Fibroblast of skin of scalp (primary cell): ENCODE measurements at regions not wholly inside any gene's neighbourhood (a gene's known extent, or its start where the extent isn't known, plus 50 kb on each side); places are given as distances from the start of the nearest gene placed in this dataset.

Experiments
- DNase-seq: peaks from one replicate; pipeline ENCODE4 v3.0.0-alpha.2; 2013

DNA sequence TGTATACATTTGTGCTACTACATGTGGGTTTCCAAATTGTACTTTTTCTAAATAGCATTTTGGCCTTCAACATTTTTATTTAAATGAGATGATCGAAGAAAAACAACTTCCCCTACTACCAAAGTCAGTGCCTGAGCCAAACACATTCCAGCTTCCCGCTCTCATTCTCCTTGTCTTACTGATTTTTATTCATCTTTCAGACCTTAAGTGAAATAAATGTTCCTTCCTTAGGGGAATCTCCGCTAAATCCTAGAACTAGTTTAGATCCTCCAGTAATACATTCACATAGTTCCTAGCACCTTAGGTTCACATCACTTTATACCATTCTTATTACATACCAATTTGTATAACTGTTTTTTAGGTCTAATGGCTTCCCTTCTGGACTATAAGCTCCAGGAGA, 122.3 kb upstream of the COL3A1 start:
- DNase-seq: no peak

DNA sequence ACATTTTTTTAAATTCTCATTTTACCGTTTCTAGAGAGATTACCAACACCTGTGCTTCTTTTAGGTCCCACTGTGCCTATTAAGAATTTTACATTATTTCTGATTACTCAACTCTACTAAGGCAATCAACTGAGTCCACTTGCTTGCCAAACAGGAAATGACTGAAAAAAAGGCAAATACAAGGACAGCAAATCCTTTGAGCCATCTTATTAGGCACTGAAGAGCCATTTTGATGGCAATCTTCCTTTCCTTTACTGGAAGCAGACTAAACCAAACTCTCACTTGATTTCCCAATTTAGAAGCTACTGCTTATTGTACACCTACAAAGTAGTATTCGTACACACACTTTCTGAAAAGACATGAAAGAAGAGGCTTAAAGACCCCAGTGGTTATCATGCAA, 121.4 kb upstream of the COL3A1 start:
- DNase-seq: no peak

DNA sequence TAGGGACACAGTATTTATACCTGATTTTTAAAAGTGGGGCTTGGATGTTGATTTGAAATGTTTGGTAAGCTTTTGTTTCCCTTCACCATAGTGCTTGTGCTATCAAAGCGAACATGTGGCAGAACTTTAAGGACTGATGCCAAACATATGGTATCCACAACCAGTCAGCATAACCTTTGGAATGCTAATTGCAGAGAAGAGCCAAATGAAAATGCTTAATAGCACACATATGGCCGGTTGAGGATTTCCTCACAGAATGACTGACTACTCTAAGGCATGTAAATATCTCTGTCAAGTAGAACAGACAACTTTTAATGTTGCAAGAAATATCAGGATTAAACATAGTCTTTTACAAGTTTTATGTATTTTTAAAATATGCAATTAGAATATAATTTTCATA, 120.9 kb upstream of the COL3A1 start:
- peak; percentile 91 for DNase-seq

DNA sequence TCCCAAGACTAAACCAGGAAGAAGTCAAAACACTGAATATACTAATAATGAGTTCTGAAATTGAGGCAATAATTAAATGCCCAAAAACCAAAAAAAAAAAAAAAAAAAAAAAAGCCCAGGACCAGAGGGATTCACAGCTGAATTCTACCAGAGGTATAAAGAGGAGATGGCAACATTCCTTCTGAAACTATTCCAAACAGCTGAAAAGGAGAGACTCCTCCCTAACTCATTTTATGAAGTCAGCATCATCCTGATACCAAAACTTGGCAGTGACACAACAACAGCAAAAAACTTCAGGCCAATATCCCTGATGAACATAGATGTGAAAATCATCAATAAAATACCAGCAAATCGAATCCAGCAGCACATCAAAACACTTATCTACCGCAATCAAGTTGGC, 108.5 kb upstream of the COL3A1 start:
- DNase-seq: peak; percentile 25

DNA sequence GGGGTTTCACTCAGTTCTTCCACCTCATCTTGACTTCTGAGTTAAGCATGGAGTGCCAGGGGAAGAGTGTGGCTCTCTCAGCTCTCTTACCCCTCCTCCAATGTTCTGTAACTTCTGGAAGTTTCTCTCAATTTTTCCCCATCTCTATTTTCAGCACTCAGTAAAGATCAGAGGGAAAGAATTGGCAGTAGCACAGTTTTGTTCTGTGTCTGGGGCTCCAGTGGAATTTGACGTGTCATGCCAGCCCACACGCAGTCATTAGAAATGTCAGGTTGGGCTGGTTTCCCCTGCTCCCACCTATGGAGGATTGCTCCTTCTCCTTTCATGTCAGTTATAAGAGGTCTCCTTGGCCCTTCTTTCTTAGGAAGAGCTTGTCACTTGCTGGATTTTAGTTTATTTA, 104.6 kb upstream of the COL3A1 start:
- peak; percentile 60 for DNase-seq

DNA sequence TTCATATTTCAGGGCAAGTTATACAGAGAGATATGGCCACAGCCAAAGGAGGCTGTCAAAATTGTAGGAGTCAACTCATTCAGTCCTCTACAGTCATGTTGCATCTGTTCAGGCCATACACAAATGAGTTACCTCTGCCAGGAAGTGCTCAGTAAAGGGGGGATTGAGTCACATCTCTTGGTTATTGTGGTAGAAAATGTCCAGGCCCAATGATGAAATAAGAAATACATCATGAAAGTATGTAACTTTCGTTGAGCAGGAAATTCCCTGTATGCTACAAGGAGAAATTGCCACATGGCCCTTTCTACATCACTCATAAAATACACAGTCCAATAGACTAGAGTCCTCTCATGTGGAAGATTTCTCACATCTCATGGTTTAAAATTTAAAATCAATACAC, 103.9 kb upstream of the COL3A1 start:
- DNase-seq: peak; percentile 81

DNA sequence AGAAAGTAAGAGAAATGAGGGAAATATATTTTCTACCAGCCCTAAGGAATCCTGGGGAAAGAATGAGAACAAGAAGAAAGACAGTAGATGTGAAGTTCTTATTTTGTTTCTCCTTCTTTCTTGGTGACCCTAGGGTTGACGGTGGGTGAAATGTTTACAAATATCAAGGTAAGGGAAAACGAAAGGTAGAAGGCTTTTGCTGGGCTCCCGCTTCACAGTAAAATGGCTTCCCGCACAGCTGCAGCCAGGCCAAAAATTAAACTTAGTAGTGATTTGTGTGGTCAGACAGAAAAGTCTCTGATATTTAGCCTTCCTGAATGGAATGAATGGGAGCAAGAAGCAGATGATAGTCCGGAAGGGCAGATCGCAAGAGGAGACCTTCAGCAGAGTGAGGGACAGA, 99.1 kb upstream of the COL3A1 start:
- no peak for DNase-seq

DNA sequence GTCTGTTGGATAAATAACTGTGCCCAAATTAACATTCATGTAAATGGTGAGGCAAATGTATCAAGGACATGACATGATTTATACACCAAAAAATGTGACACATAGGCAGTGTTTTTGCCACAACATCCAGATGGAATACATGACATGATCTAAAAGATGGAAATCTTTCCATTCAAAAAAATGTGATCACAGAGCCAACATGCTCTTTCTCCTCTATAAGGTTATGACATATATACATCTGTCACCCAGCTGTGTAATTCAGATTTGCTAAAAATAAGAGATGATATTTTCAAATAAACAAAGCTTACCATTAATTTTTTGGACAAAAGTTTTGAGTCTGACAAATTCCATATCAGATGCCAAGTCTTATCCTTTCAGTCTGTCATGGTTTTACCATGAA, 95.5 kb upstream of the COL3A1 start:
- peak; percentile 47 for DNase-seq

DNA sequence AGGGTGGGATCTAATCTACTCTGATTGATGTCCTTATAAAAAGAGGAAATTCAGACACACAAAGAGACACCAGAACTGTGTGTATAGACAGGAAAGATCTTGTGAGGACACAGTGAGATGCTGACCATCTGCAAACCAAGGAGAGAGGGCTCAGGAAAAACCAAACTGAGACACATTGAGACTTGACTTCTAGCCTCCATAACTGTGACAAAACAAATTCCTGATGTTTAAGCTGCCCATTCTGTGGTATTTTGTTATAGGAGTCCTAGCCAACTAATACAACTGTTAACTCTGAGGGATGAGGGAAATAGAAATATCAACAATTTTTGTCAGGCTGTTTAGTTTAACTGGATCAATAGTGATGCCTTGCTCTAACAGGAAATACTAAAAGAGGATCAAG, 93.4 kb upstream of the COL3A1 start:
- peak; percentile 17 for DNase-seq

DNA sequence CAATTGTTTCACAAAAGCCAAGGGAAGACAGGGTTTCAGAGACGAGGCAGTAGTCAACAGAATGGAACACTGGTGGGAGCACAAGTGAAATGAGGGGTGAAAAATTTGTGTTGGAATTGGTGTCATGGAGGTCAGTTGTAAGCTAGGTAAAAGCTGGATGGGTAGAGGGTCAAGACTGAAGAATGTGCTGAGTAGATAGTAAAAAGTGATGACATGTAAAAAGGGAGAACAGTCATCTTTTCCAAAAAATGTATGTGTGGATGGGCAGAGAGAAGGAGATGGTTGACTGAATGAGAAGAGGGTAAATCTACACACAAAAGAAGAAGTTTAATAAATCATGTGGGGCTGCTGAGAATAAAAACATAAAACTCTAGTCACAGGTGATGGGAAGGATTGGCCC, 92.7 kb upstream of the COL3A1 start:
- no peak for DNase-seq

DNA sequence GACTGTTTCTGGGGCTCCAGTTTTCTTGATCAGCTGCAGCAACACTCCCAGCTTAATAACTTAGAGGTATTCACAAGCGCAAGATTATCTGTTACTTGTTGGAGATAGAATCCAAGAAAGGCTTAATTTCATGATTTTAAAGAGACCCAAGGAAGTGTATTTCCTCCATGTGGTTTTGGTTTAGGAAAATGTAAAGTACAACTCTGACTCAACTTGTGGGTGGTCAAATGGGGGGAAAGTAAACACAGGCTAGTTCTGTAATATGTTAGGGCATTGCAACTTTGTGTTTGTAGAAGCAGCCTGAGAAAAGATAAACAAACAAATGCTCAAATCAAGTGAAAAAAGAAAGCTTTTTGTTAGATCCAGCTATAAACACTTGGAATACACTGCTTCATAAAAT, 90.1 kb upstream of the COL3A1 start:
- DNase-seq: peak; percentile 68

DNA sequence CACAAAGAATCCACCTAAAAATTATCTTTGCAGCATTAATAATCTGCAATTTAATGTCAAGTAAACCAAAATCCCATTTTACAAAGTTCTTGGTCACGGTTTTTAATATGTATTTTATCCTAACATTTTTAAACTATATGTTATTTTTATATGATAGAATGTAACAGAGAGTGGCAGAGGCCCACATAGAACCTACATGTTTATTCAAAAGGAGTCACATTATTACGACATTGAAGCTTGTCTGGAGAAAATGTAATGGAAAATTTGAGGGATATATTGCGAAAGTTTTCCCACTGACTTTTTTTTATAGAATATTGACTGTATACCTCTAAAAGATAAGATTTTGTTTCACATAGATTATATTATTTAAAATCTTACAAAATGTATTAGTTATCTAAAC, 89.7 kb upstream of the COL3A1 start:
- DNase-seq: no peak

DNA sequence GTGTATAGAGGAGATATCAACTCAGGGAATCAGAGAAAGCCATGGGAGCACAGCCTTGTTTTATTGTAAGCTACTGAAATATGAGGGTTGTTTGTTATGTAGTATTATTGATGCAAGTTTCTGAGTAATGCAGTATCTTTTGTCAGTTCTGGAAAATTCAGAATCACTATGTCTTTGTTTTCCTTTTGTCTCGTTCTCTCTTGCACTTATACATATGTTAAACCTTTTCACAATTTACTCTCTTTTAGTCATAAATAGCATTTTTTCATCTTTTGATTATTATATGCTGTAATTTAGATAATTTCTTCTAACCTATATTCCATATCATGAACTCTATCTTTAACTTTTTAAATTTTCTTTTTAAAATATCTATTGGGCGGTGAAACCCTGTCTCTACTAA, 85.0 kb upstream of the COL3A1 start:
- DNase-seq: no peak

DNA sequence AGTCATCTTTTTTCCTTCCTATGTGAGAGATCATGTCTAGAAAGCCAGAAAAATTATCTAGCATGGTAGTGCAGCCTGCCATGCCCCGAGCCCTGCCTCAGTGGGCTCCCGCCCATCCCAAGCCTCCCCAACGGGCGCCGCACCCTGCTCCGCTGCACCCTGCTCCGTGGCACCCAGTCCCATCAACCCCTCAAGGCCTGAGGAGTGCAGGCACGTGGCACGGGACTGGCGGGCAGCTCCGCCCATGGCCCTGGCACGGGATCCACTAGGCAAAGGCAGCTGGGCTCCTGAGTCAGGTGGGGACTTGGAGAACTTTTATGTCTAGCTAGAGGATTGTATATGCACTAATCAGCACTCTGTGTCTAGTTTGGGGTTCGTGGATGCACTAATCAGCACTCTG, 83.4 kb upstream of the COL3A1 start:
- DNase-seq: no peak

DNA sequence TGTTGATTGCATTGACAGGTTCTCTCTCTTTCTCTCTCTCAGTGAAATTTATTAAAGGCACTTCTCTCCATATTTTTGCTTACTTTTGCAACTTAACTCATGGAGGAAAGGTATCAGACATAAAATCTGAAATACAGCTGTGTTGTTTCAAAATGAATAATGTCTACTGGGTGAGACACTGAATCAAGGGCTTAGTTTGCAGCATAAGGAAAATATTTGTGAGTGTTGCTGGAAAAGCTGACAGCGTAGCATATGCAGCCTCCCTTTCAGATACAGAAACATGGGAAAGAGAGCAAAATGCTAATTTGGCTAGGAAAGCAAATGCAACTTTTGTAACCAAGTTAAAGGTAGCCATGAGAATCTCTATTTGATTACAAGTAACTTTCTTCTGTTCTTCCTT, 81.5 kb upstream of the COL3A1 start:
- no peak for DNase-seq

DNA sequence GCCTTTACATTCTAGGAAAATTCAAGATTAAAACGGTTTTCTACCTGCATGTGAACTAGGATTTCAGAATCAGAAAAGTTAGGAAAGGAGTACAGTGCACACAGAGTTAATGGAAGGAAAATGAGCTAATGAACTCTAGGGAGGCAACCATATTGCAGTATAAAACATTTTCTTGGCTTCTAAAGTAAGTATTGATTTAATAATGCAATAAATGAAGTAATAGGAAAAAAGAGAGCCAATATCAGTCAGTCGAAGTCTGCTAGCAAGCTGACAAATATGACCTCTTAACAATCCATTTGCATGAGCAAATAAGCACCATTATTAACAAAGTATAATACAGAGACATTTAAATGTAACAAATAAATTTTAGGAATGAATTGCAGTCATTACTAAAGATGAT, 80.2 kb upstream of the COL3A1 start:
- DNase-seq: no peak

DNA sequence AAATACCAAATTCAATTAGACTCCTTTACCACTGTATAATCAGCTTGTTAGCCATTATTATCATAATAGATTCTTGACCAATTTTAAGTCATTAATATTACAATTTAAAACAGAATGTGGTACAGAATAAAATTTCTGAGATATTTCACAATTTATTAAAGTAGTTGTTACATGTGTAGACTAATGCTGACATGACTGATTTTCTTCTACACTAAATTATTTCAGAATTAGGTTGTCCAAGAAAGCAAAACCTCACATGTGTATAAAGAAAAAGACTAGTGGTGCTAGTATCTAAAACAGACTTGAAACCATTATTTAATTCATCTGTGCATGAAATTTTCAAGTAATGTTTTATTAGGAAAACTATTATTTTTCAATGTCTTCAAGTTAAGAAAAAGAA, 79.2 kb upstream of the COL3A1 start:
- DNase-seq: no peak

DNA sequence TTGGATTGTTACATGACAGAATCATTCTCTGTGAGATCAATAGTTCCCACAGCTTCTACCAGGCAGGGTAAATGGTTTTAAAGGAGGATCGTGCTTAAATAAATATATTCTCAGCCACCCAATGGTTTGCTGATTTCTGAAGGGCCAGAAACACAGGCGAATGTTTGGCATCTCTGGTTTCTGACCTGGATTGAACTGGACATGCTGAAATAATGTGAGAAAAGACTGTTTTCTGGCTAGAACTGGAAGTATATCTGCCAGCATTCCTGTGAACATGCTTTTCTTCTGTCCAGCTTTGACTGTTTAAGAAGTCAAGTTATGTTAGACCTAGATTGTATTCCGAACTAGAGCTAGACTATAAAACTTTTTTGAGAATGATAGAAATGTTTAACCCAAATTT, 77.1 kb upstream of the COL3A1 start:
- no peak for DNase-seq

DNA sequence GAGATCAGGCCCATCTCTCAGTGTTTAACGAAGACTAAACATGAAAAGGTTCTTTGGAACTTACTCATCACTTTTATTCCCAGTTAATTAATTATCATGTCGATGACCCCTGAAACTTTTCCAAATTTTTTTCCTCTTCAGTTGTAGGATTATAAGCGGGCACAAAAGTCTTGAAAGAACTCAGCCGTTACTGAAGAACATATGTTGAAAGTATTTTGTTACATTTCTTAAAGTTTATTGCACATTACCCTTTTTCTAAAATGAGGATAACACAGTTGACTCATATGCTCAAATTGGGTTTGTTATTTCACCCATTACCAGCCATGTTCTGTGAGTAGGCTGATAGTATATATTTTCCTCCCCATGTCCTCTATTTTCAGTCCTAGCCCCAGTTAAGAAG, 75.9 kb upstream of the COL3A1 start:
- DNase-seq: no peak

DNA sequence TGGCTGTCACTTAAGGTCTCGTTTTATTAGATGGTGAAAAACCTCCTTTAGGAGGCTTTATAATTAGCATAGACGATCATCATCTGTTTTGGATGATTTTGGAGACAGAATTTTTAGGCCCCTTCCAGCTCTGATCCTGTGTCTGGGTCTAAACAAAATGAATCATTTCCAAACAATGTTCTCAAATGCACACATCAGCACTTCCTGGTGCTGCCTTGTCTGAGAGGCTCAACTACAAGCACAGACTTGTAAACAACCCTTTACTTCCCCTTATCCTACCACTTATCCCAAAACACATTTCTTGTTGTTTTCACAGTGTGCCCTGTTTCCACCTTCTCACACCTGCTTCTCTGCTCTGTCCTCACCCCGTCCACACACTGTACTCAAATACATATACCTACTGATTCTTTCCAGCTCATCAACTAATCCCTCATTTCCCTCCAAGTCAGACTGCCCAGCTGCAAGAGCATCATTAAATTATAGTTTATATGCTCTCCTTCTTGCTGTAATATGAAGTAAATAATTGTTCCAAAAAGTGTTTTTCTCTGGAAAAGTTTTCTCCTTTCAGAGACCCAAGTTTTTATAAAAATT, 71.2 kb upstream of the COL3A1 start:
- DNase-seq: peak; percentile 54

DNA sequence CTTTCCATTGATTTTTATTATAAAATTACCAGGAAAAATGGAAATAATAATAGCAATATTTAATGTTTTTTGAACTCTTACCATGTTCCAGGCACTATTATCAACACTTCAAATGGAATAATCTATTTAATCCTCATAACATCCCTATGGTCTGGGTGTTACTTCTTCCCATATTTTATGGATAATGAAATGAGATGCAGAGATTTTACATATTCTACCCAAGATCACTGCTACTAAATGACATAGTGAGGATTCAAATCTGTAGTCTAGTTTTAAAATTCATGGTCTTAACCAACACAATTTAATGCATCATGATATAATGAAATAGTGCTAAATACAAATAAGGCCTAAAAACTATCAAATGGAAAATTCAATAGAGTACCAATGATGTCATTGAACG, 70.4 kb upstream of the COL3A1 start:
- no peak for DNase-seq

DNA sequence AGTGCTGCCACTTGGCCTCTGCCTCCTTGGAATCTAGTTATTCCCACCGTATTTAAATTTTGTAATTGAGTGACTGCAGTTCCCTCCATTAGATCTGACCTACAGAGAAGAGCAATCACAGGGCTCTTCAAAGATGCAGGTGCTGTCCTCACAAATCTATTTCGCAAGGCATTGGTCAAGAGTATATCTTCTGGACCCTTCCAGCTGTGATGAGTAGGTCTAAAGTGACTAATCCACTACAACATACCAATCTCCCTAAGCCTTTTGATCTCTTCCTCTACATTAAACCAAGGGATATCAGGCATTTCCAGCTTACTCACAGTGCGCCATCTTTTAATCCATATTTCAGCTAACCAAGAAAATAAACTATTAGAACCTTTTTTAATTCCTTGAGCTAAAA, 65.1 kb upstream of the COL3A1 start:
- DNase-seq: no peak

DNA sequence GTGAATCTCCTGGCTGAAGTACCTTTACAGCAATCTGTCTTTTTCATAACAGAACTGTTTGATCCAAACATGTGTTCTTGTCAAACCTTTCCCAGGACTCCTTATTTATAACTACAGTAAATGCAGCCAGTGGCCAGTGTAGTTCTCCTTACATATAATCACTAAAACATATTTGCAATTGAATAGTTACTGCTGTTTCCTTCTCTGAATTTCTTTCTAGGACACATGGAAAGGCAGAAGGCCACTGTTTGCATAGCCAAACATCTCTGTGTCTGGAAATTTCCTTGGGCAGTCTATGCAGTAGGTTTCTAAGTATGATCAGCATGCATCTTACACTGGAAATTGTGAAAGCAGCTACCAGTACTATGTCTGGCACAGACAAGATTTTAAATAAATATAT, 57.4 kb upstream of the COL3A1 start:
- no peak for DNase-seq

DNA sequence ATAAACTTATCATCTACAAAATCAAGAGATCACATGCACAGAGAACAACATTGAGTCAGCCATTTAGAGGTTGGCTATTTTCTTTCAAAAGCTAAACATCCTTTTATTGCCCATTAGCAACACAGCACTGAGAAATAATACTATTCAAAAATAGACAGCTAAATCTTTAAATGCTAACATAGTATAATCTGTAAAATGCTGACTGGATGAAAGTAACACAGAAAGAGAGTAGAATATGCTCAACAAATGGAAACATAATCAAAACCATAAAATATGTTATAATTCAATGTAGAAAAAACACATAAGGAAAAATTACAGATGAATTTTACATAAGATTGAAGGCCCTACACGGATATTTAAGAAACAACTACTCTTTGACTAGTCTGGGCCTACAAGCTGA, 56.5 kb upstream of the COL3A1 start:
- no peak for DNase-seq

DNA sequence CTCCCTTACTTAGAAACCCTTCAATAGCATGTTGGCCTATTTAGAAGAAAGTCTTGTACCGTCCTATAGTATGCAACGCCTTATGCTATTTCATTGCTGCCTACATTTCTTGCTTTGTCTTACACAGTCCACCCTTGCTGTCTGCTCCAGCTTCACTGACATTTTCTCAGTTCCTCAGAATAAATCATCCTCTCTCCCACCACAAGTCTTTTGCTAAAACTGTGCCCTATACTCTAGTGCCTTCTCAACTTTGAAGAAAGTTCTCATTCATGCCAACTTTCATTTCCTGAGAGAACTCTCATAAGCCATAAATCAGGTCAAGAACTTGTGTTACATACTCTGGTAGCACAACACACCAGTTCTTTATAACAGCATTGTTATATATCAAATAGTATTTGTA, 54.3 kb upstream of the COL3A1 start:
- DNase-seq: no peak

DNA sequence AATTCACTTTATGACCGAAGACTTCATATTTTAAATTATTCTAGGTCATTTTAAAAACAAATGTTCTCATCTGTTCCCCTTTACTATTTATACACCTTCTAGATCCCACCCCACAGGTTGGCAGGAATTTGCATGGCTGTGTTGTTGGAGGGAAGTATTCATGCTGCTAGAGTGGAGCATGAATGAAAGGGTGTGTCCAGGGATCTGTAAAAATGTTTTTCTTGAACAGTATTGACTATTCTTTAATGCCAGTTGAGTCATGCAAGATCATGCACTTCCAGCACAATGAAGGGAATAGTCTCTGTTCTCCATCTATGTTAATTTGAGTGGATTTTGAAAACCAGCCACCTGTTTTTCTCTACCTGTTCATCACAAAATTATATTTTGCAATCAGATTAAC, 52.0 kb upstream of the COL3A1 start:
- no peak for DNase-seq
